ENCODE measurements at regions not wholly inside any gene's neighbourhood (a gene's known extent, or its start where the extent isn't known, plus 50 kb on each side); places are given as distances from the start of the nearest gene placed in this dataset.

GRCh38 chr16:59697761-59698160 is 963.6 kb upstream of the GOT2 start:
- Histone ChIP-seq H4K20me1 (ENCODE audit: insufficient read depth, low read length) (no peaks in the 10 kb centered on the region), H3K9me3 (ENCODE audit: low read length) (peaks cover 31% of the 10 kb centered on the region; the same call in 1 of the 2 replicates), H3K27me3 (ENCODE audit: control insufficient read depth in 1 of 2, insufficient read depth in 2 of 2, low read length in 2 of 2) (no peaks in the 10 kb centered on the region), H3K4me2 (ENCODE audit: low read depth, low read length) (no peak overlapping the region), H2AFZ (ENCODE audit: low read length) (no peak overlapping the region), H3K4me3 (replicated peaks in 1 of 3; ENCODE audit: insufficient read depth in 1 of 3, low read depth in 2 of 3, low read length in 3 of 3) (no peak overlapping the region), H3K4me1 (ENCODE audit: insufficient read depth, low read length) (no peaks in the 10 kb centered on the region), H3K36me3 (replicated peaks in 1 of 2; ENCODE audit: control insufficient read depth in 1 of 2, insufficient read depth in 2 of 2, low read length in 2 of 2) (no peaks in the 10 kb centered on the region), H3K79me2 (ENCODE audit: insufficient read depth, low read length) (no peaks in the 10 kb centered on the region), H3K27ac (ENCODE audit: extremely low read length, insufficient read depth, low read length) (no peak overlapping the region), H3K9ac (ENCODE audit: insufficient read depth, low read depth, low read length) (no peak overlapping the region)
- in situ Hi-C loops (cut with HindIII; ENCODE audit: extremely low pct_ligation_motif_present, low pct_unique_long_range_greater_than_20kb) (no loop called here), intact Hi-C loops (cut with micrococcal nuclease; ENCODE audit: unreplicated experiment) (no loop called here)
- no peak for DNase-seq (ENCODE audit: low spot score)
- TF ChIP-seq KDM4B (CRISPR knock-in tag; IDR thresholded peaks at IDR 0.05) (no peak), ZBTB33 (CRISPR knock-in tag; IDR thresholded peaks at IDR 0.05) (no peak), ZNF674 (CRISPR knock-in tag; IDR thresholded peaks at IDR 0.05; ENCODE audit: low read depth) (no peak), BCLAF1 (IDR thresholded peaks at IDR 0.05) (no peak), KDM5B (CRISPR knock-in tag; IDR thresholded peaks at IDR 0.05; ENCODE audit: borderline replicate concordance) (no peak), RBM39 (IDR thresholded peaks at IDR 0.05; ENCODE audit: low read depth, low read length, poor library complexity, severe bottlenecking) (no peak), ZNF766 (CRISPR knock-in tag; IDR thresholded peaks at IDR 0.05; ENCODE audit: borderline replicate concordance) (no peak), ZNF850 (CRISPR knock-in tag; conservative IDR thresholded peaks at IDR 0.05) (no peak), ZC3H13 (CRISPR knock-in tag; IDR thresholded peaks at IDR 0.05) (no peak), CSRNP2 (CRISPR knock-in tag; conservative IDR thresholded peaks at IDR 0.05; ENCODE audit: low read depth) (no peak), GPN1 (CRISPR knock-in tag; IDR thresholded peaks at IDR 0.05; ENCODE audit: borderline replicate concordance) (no peak), ZNF672 (CRISPR knock-in tag; IDR thresholded peaks at IDR 0.05) (no peak), ARID2 (CRISPR knock-in tag; IDR thresholded peaks at IDR 0.05; ENCODE audit: borderline replicate concordance) (no peak), DPF2 (CRISPR knock-in tag; IDR thresholded peaks at IDR 0.05; ENCODE audit: borderline replicate concordance, low read depth) (no peak)
- no TSS peak for BruUV-seq (replicated peaks)
- no peak for ATAC-seq
- no peak for FAIRE-seq
- ChIA-PET CTCF (ENCODE audit: low intra/inter-chr PET ratio, low total read pairs) (no interaction called here), POLR2A (no interaction called here)
- 0% methylated on average over 1 of the region's 1 CpG for WGBS (ENCODE audit: low lambda C conversion rate)

Data from HepG2 (cell line).